ENCODE measurements at regions not wholly inside any gene's neighbourhood (a gene's known extent, or its start where the extent isn't known, plus 50 kb on each side); places are given as distances from the start of the nearest gene placed in this dataset.

GRCh38 chr5:68657055-68657961, 436.5 kb upstream of the SLC30A5 start:
- no peak for DNase-seq (ENCODE audit: low spot score)
- Mint-ChIP-seq H3K27ac (ENCODE audit: unreplicated experiment) (no peak overlapping the region), H3K9me3 (ENCODE audit: unreplicated experiment) (no peaks in the 10 kb centered on the region), H3K4me1 (ENCODE audit: unreplicated experiment) (no peaks in the 10 kb centered on the region), H3K27me3 (ENCODE audit: unreplicated experiment) (peaks cover 4% of the 10 kb centered on the region), H3K4me3 (ENCODE audit: unreplicated experiment) (no peak overlapping the region), H3K36me3 (ENCODE audit: low read depth, unreplicated experiment) (no peaks in the 10 kb centered on the region)
- TF ChIP-seq CTCF (IDR thresholded peaks at IDR 0.05; ENCODE audit: unreplicated experiment) = no peak

GRCh38 chr5:68658810-68659372, 434.9 kb upstream of the SLC30A5 start:
- Mint-ChIP-seq H3K4me3 (ENCODE audit: unreplicated experiment) (no peak overlapping the region), H3K4me1 (ENCODE audit: unreplicated experiment) (no peaks in the 10 kb centered on the region), H3K27me3 (ENCODE audit: unreplicated experiment) (peaks cover 4% of the 10 kb centered on the region), H3K9me3 (ENCODE audit: unreplicated experiment) (no peaks in the 10 kb centered on the region), H3K27ac (ENCODE audit: unreplicated experiment) (no peak overlapping the region), H3K36me3 (ENCODE audit: low read depth, unreplicated experiment) (no peaks in the 10 kb centered on the region)
- no peak for TF ChIP-seq CTCF (IDR thresholded peaks at IDR 0.05; ENCODE audit: unreplicated experiment)
- no peak for DNase-seq (ENCODE audit: low spot score)

GRCh38 chr5:68659881-68660280, 433.9 kb upstream of the SLC30A5 start:
- no peaks in the 10 kb centered on the region for H3K9me3 Mint-ChIP-seq (ENCODE audit: unreplicated experiment)
- TF ChIP-seq CTCF (IDR thresholded peaks at IDR 0.05; ENCODE audit: unreplicated experiment) = no peak
- H3K4me1 Mint-ChIP-seq (ENCODE audit: unreplicated experiment) = no peaks in the 10 kb centered on the region
- no peak overlapping the region for H3K27ac Mint-ChIP-seq (ENCODE audit: unreplicated experiment)
- H3K36me3 Mint-ChIP-seq (ENCODE audit: low read depth, unreplicated experiment) = no peaks in the 10 kb centered on the region
- H3K27me3 Mint-ChIP-seq (ENCODE audit: unreplicated experiment) = peaks cover 4% of the 10 kb centered on the region
- H3K4me3 Mint-ChIP-seq (ENCODE audit: unreplicated experiment) = no peak overlapping the region
- DNase-seq (ENCODE audit: low spot score) = no peak

GRCh38 chr5:68661237-68661636, 432.6 kb upstream of the SLC30A5 start:
- DNase-seq (ENCODE audit: low spot score) = peak; percentile 29
- TF ChIP-seq CTCF (IDR thresholded peaks at IDR 0.05; ENCODE audit: unreplicated experiment) = peak; percentile 54
- peaks cover 1% of the 10 kb centered on the region for H3K27me3 Mint-ChIP-seq (ENCODE audit: unreplicated experiment)
- no peaks in the 10 kb centered on the region for H3K36me3 Mint-ChIP-seq (ENCODE audit: low read depth, unreplicated experiment)
- H3K27ac Mint-ChIP-seq (ENCODE audit: unreplicated experiment) = no peak overlapping the region
- H3K4me1 Mint-ChIP-seq (ENCODE audit: unreplicated experiment) = no peaks in the 10 kb centered on the region
- H3K4me3 Mint-ChIP-seq (ENCODE audit: unreplicated experiment) = no peak overlapping the region
- H3K9me3 Mint-ChIP-seq (ENCODE audit: unreplicated experiment) = no peaks in the 10 kb centered on the region

- Mint-ChIP-seq H3K4me3 (ENCODE audit: unreplicated experiment) (no peak overlapping the region), H3K9me3 (ENCODE audit: unreplicated experiment) (no peaks in the 10 kb centered on the region), H3K4me1 (ENCODE audit: unreplicated experiment) (no peaks in the 10 kb centered on the region), H3K36me3 (ENCODE audit: low read depth, unreplicated experiment) (no peaks in the 10 kb centered on the region), H3K27me3 (ENCODE audit: unreplicated experiment) (peaks cover 1% of the 10 kb centered on the region), H3K27ac (ENCODE audit: unreplicated experiment) (no peak overlapping the region)
- no peak for TF ChIP-seq CTCF (IDR thresholded peaks at IDR 0.05; ENCODE audit: unreplicated experiment)
- no peak for DNase-seq (ENCODE audit: low spot score)
Measured at GRCh38 chr5:68662804-68663307, 431.0 kb upstream of the SLC30A5 start.
